HG02884 (cell line): ENCODE measurements at regions not wholly inside any gene's neighbourhood (a gene's known extent, or its start where the extent isn't known, plus 50 kb on each side); places are given as distances from the start of the nearest gene placed in this dataset.
"Not testable (repeated sequence)": the region's sequence is repeated elsewhere in the genome, so short reads cannot be mapped to it uniquely, and the experiment has no call there.

ENCODE experiments used
- ATAC-seq: cut with Tn5 transposase; IDR thresholded peaks from one replicate; pipeline ENCODE4 v1.9.1; 2021; ENCODE audit warnings: mild to moderate bottlenecking, moderate library complexity; ENCODE audit not compliant: unreplicated experiment

DNA sequence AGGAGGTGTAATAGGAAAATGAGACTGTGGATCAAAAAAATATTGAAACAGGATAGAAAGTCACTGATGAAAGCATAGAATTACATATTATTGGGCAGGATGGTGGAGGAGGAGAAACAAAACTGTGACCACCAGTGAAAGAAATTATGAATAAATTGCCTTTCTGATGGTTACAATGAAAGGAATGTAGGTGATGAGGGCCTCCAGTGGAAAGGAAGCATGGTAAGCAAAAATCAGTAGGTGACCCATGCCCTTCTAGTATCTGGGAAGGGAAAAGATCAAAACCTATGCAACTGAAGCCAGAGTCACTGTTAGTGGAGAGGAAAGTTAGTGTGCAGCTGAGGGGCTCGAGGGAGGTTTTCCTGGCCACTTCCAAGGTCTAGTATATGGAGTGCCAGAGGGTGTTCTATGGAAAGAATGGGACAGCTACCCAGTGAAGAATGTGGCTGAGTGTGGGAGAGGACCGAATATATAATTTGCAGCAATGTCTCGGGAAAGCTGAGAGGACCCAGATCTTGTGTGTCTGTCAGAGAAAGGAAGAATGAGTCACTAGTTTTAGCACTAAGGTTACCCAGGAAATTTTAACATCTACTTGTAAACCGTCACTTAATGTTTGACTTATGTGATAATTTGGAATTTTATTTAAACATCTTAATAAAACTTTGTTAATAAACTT lies 146.2 kb downstream of the NFKBIZ start:
- no peak for ATAC-seq

DNA sequence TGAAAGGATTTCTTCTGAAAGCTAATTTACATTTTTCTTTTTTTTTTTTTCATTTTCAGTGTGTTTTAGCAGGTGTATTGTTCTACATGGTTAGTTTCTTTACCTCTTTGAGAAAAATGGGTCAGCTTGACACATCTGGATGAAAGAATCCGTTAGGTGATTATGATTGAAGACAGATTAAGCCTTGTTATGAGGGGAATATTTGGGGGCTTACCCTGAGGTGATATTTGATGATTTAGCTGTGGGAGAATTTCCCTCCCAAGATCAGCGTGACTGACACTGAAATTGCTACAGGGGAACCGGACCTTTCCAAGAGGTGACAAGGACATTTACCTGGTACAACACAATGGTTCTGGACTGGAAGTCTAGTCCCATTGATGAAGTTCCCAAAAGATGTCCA lies 147.5 kb downstream of the NFKBIZ start:
- ATAC-seq: no peak

DNA sequence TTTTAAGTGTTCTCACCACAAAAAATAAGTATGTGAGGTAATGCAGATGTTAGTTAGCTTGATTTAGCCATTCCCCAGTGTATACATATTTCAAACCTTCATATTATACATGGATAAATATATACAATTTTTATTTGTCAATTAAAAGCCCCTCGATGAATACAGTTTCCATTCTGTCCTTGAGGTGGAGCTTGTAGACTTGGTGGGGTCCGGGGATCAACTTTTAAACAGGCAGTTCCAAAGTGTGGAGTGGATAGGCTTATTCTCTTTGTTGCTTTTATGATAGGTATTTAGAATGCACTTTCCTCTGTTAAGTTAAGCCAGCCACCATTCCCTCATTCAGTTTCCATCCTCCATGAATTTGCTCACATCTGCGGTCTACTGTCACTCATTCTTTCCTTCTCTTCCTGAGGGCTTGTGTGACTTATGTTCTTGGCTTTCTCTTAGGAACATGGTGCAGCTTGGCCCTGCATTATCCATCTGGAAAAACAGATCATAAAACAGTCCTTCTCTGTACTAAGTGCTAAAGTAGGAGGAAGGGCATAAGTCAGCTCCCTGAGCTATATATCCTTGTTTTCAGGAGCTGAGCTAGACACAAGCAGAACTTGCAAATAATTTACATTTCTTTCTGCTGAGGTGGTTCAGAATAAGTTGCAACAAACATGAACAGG lies 149.1 kb downstream of the NFKBIZ start:
- no peak for ATAC-seq

DNA sequence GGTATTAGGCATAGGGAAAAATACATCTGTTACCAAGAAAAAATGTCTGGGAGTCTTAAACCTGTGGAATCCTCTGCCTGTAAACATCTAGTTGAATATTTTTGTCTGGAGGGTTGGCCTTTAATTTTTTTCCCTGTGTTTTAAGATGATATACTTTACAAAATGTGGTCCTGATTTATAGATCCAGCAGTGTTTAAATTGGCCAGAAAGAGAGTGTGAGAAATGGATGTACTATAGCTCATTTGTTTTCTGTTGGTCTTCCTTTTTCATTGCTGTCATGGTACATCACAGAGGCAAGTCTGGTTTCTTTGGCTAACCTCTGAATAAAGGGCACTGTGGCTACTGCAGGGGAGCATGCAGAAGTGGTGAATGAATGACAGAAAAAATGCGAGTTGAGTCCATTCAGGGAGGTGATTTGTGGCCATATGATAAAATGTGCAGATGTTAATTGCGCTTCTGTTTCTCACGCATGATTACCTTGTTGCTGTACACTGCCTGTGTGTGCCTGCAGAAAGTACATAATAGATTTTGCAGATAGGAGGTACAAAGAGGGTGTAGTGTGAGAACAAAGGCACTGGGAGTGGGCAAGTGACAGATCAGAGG lies 150.0 kb downstream of the NFKBIZ start:
- no peak for ATAC-seq

DNA sequence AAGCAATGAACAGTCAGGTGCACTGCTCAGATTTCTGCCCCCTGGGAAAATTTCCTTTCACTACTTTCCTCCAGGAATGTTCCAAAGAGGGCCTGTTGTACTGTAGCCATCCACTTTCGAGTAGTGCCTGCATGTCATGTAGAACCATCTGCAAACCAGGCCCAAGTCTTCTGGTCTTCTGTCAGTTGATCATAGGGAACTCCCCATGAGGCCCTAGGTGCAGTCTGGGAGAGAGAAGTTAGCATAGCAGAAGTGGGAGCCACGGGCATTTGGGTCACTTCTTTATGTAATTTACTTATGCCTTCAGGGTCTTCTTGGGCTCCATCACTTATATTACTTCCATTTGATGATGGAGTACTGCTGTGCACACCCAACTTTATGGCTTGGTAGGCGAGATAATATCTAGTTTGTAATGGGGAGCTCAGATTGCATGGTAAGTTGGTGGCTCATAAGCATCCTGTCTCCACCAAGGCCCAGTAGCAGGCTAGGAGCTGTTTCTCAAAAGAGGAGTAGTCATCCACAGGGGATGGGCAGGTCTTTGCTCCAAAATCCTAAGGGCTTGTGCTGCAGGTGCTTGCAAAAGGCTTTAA lies 151.4 kb downstream of the NFKBIZ start:
- no peak for ATAC-seq

DNA sequence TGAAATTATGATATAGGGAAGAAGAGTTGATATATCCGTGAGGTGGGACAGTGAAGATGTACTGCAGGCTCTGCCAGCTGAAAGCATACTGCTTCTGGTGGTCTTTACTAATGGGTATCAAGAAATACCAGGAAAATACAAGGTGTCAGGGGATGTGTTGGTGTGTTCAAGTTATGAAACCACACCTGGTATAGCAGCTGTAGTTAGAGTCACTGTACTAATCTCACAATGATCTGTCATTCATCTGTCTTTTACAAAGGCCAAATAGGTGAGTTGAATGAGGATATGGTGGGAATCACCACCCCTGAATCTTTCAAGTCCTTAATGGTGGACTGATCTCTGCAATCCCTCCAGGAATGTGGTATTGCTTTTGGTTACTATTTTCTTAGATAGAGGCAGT lies 152.7 kb downstream of the NFKBIZ start:
- no peak for ATAC-seq

DNA sequence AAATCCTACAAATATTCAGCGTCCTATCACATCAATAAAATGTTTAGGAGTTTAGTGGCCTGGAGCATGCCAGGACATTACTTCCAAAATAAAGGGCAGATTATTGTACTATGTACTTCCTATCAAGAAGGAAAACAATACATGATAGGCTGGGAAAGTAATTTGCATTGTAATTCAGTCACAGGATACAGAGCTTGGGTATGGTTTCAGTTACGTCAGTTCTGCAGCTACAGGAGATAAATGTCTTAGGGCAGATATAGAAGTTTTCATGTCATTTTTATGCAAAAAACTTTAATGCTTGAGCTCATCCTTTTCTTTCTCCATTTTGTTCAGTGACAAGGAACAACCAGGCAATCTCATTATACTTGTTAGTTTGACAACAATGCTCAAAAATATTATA lies 155.2 kb downstream of the NFKBIZ start:
- no peak for ATAC-seq

DNA sequence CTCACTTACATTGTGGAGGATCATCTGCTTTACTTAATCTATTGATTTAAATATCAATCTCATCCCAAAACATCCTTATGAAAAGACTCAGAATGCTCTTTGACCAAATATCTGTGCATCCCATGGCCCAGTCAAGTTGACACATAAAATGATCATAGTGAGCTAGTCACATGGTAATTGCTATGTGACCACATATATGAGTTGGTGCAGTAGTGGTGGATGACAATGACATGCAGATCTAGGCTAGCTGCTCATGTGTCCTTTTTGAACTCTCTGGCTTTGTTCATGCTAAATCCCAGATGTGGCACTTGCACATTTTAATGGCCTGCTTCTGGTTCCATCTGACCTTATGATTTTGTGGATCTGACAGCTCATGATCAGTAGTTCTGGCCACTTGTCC lies 156.2 kb downstream of the NFKBIZ start:
- no peak for ATAC-seq

DNA sequence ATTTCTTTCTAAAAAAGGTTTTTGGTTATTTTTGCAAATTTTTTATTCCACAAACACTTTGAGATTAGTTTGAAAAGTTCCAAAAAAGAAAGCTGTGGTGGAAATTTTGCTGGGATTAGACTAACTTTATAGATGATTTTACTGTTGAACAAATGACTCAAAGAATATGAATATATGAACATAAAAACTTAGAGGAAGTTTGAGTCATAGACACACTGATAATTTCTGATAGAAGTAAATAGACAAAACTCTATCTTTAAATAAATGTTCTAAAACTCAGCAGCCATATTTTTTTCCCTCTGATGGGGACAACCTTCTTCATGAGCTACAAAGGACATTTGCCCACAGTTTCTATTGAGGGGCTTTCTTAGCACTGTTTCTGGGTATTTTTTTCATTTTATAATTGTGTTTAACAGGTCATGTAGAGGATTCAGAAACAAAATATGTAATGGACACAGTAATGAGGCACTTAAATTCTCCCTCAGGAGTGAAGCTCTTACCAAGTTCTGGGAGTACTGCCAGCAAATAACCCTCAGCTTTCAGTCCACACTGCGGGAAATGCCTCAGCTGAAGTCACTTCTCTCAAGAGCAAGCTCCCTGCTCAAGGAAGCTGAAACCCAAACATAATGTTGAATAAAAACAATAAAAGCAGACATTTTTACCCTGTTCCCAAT lies 157.6 kb downstream of the NFKBIZ start:
- no peak for ATAC-seq

DNA sequence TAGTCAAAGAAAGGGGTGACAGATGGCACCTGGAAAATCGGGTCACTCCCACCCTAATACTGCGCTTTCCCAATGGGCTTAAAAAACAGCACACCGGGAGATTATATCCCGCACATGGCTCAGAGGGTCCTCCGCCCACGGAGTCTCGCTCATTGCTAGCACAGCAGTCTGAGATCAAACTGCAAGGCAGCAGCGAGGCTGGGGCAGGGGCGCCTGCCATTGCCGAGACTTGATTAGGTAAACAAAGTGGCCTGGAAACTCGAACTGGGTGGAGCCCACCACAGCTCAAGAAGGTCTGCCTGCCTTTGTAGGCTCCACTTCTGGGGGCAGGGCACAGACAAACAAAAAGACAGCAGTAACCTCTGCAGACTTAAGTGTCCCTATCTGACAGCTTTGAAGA lies 159.1 kb downstream of the NFKBIZ start:
- not testable (repeated sequence) for ATAC-seq

DNA sequence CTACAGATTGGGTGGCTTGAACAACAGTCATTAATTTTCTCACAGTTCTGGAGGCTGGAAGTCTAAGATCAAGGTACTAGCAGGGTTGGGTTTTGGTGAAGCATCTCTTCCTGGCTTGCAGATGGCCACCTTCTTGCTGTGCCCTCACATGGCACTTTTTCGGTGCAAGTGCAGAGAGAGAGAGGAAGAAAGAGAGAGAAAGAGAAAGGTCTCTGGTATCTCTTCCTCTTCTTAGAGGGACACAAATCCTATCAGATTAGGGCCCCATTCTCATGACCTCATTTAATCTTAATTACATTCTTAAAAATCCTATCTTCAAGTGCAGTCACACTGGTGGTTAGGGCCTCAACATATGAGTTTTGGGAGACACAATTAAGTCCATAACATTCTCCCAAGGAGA lies 167.1 kb downstream of the NFKBIZ start:
- ATAC-seq: no peak

DNA sequence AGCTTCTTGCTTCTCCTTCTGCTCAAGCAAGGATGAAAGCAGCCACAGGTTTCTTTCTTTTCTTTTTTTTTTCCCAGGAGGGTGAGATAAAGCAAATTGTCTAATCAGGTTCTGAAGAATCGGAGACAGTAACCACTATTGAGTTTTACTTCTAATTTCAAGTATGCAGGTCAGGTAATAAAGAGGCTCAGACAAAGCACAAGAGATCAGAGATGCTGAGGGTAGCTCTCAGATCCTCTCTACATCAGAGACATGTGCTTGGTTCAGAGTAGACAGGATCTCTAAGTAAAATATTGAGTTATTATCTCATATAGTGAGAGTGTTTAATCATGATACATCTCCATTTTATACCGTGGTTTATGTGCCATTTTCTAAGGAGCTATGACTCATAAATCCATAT lies 168.5 kb downstream of the NFKBIZ start:
- no peak for ATAC-seq

DNA sequence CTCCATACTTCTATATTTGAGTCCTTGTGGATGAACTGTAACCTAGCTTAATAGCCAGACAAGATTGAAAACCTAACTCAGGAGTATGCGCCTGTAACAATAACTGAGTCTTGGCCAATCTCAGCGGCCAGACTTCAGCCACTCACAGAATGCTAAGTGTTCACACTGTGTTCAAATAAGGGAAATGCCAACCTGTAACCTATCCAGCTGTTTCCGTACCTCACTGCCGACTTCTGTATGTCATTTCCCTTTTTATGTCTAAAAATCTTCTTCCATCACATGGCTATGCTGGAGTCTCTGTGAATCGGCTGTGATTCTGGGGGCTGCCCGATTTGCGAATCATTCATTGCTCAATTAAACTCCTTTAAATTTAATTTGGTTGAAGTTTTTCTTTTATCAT lies 169.2 kb downstream of the NFKBIZ start:
- no peak for ATAC-seq

DNA sequence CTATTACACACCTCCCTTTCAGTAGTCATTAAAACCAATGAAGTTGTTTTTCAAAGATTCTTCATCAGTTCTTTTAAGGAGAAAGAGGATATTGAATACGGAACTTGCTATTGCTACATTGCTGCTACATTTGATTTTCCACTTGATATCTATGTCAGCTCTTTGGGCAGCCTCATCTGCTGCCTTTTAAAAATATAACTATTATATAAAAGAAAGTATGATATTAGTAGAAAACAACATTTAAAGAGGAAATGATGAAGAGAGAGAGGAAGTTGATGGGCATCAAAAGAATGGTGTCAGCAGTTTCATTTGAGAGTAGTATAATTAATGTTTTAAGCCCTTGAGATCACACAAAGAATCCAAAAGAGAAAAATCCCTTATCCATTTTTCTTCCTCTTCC lies 171.4 kb downstream of the NFKBIZ start:
- ATAC-seq: no peak

DNA sequence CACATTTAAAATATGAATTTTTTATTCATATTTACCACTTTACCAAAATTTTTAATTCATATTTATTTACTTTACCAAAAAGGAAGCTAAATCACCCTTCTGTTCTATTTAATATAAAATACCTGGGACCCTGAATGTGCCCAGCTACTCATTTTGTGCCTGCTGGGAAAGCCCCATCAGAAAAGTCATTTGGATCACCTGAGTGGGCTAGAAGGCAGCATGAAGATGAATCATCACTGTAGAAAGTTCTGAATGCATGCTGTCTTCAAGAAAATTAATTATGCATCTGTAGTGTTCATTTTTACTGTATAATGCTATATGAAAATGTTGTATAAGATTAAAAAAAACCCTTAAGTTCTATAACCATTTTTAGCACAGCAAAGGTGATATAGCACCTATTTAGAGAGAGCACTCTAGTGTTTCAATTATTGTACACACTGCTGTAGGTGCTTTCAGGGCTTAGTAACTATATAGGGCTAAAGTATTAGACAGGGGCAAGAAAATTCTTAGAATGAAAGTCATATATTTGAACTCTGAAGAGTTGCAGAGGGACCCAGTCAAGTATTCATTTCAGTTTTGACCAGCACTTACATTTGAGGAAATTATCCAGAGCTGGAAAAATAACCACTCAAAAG lies 175.1 kb downstream of the NFKBIZ start:
- peak; percentile 80 for ATAC-seq

DNA sequence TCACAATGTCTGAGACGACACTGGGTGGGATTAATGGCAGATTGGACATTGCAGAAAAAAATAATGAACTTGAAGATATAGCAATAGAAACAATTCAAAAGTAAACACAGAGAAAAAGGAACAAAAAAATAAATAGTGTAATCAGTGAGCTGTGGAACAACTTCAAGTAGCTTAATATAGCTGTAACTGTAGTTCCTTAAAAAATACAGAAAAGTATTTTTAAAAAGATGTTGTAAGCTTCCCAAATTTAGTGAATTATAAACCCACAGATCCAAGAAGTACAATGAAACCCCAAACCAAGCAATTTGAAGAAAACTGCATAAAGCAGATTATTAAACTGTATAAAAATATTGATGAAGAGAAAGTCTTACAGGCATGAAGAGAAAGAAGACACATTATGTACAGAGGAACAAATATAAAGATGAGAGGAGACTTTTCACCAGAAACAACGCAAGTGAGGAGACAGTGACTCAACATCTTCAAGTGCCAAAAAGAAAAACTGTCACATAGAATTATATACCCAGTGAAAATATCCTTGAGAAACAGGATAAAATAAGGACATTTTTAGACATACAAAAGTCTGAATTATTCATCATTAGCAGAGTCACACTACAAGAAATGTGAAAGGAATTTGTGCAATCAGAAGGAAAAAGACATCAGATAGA lies 176.4 kb downstream of the NFKBIZ start:
- ATAC-seq: no peak

DNA sequence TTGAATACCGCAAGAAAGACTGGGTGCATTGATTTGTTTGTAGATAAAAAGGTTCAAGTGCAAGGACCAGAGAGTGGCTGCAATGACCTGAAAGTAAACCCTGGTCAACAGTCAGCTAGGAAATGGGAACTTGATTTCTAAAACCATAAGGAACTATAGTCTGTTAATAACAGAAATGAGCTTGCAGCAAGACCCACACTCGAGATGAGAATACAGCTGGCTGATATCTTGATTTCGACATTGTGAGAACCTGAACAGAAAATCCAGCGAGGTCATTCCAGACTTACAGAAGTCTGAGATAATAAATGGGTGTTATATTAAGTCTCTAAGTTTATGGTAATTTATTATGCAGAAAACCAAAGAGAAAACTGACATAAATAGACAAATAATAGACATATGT lies 177.3 kb downstream of the NFKBIZ start:
- no peak for ATAC-seq

DNA sequence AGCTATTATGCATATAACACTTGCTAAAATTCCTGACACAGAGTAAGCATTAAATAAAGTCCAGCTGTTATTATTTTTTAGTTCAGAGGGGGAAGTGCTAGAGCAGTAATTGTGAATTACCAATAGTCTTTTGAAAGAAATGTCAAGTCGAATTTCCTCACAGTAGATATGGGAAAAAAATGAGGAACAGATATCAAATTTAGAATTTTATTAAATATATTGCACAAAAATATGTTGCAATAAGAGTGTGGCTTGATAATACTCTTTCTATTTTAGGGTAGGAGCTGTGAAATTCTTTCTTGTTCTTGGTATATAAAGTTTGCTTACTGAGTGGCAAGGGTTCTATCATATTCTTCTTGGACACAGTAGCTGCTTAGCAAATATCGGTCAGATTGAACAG lies 181.3 kb downstream of the NFKBIZ start:
- no peak for ATAC-seq

DNA sequence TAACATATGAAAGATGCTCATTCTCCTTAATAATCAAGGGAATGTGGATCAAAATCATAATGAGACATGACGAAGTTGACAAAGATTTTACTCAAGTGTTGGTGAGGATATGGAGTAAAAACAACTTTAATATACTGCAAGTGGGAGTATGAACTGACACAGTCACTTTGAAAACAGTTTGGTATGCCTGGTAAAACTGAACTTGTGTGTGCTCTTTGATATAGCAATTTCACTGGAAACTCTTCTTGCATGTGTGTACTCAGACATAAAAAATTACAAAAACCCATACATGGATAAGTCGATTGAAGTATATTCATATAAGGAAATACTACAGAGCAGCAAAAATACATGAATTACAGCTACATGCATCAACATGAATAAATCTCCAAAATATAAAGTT lies 182.5 kb downstream of the NFKBIZ start:
- ATAC-seq: no peak
